RCC 7860 (cell line): ENCODE measurements at regions not wholly inside any gene's neighbourhood (a gene's known extent, or its start where the extent isn't known, plus 50 kb on each side); places are given as distances from the start of the nearest gene placed in this dataset.
A peak's percentile ranks its signal among the peaks of the same experiment; 100 is the strongest.

ENCODE experiments used
- DNase-seq: peaks from one replicate; pipeline ENCODE4 v3.0.0-alpha.2; 2015; ENCODE audit warnings: low spot score
- FAIRE-seq: peaks from 2 replicates; lab custom pipeline; 2012; peaks lifted over from hg19 to GRCh38; lab: Jason Lieb, UNC

- FAIRE-seq (no peak), DNase-seq (no peak)
These were observed 408.5 kb downstream of the MFSD1 start for GRCh38 chr3:159210336-159210735.

DNA sequence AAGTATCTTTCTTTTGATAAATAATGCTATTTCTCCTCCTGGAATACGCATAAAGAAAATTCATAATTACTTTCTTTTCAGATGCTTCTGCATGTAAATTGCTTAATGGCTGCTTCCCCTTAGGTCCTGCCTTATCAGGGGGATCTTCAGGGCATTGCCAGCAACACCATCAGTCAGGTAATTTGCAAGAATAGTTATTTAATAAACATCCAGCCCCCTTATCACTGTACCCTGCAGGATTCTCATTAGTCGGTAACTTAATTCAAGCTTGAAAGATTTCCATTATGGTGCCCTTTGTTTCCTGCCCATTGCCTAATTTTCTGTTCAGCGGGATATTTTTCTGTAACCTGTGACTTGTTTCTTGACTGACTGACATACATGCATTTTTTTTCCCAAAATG, 414.5 kb downstream of the MFSD1 start:
- FAIRE-seq (no peak), DNase-seq (no peak)

GRCh38 chr3:159219231-159219630, 417.4 kb downstream of the MFSD1 start:
- FAIRE-seq = no peak
- DNase-seq = no peak

DNA sequence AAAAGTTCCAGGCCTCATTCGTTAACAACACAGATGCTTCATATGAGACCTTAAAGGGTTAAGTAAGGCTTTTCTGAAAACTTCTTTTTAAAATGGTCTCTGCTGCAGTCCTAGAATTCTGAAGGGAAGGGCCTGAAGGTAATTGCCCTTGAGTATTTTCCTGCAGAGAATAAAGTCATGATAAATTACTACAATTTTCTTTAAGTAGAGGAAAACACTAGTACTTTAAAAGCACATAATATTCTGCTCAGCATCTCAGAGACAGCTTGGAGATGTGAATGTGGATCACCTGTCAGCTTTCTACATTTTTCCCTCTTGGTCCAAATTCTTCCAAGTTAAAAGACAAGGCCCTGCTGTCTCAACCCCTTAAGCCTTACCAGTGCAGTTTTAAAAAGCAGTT, 419.5 kb downstream of the MFSD1 start:
- DNase-seq = no peak
- no peak for FAIRE-seq

DNA sequence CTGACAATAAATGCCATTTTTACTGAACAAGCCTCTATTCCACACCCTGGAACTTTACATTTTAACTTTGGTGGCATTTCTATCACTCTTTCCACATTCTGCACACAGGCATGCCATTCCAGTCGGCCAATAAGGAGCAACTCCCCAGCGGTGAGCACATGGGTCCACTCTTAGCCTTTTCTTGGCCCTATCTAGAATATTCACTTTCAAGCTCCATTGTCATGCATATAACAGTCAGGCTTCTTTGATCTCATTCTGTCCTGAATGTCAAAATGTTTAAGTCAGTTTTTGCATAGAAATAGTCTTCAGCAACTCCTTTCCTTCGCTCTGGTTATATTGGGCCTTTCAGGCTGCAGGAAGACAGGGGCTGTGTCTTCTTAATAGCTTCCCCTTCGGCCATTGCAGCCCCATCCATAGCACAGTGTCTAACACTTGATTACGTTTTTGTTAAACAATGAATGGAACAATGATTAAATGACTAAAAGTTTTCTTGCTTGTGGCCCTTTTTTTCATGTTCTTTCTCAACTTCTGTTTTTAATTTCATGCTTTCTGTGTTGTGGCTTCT, 427.3 kb downstream of the MFSD1 start:
- FAIRE-seq (no peak), DNase-seq (no peak)

DNA sequence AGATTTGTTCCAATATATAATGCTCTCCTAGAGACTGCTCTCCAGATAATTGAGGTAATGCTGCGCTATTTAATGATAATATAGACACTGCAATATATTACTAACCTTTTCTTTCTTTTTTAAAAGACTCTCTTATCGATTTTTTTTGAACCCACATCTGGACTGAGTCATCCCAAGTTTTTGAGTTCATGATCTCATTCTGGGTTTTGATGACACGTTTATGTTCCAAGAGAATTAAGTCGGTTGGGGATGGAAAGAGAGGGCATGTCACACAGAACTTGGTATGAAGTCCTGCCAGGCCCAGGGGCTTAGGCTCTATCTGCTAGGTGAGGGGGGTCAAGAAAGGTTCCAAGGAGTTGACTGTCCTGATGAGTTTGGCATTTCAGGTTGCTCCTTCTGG, 431.1 kb downstream of the MFSD1 start:
- FAIRE-seq = no peak
- DNase-seq = no peak

DNA sequence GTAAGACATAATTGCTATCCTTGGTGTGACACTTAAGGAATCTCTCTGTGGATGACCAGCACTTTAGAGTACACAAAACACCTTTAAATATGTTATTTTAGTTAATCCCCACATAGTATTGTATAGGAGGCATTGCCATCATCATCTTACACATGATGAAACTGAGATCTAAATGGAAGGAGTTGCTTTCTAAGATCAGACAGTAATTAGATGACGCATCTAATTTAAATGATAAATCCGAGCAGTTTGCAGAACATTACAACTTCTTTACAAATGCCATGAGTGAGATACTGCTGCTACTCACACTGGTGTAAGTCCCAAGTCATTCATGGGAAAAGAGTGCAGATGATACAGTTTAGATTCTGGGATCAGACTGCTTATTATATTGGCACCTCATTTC, 431.9 kb downstream of the MFSD1 start:
- no peak for DNase-seq
- no peak for FAIRE-seq

GRCh38 chr3:159234306-159234705, 432.5 kb downstream of the MFSD1 start:
- FAIRE-seq (no peak), DNase-seq (no peak)

DNA sequence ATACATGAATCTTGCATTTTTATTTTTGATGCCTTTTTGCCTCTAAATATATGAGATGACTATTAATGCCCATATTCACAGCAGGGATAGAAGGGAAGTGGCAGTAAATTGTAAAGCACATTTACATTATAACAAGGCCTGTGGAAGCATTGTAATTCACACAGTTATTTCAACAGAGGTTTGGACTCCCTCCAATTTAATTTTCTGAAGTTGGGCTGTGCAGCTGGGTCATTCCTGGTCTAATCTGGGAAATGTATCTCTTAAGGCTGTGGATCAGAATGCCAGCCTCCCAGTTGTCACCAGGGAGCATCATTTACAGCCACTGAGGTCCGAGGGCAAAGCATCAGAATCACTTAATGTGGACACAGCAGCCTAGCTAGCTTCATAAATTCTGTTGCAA, 434.5 kb downstream of the MFSD1 start:
- FAIRE-seq (no peak), DNase-seq (no peak)

- DNase-seq (no peak), FAIRE-seq (no peak)
These were observed 435.4 kb downstream of the MFSD1 start for GRCh38 chr3:159237226-159237625.

DNA sequence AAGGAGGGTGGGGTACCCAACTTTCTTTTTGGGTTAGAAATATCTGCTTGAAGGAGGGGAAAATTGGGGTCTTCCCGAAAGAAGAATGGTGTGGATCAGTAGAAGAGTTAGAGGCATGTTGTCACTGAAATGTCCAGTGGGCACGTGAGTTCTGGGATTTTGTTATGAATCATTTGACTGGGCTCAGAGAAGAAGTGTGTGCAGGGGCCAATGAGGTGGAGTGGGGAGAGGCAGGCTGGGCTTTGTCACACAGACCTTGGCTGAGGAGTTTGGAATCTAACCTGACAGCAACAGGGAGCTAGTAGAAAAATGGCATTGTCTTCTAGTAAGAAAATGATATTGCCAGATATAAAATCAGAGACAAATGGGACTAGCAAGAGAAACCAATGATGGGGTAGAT, 436.8 kb downstream of the MFSD1 start:
- DNase-seq = no peak
- no peak for FAIRE-seq

GRCh38 chr3:159239059-159239458, 437.2 kb downstream of the MFSD1 start:
- FAIRE-seq = no peak
- no peak for DNase-seq

DNA sequence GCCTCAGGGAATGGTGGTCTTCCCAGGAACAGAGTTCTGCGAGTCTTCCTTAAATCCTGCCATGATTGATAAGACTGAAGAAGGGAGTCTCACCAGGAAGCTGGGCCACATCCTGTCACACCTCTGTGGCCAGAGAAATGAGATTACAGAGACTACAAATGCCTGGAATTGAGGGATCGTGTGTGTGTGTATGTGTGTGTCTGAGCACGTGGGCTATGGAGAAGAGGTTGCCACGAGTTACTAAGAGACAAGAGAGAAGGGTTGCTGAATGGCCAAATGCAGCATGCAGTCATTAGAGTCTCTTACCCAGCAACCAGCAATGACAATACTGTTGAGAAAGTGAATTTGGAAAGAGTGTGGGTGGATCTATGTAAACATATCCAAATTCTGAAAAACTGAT, 443.1 kb downstream of the MFSD1 start:
- DNase-seq (no peak), FAIRE-seq (no peak)

GRCh38 chr3:159245871-159246270, 444.0 kb downstream of the MFSD1 start:
- DNase-seq = no peak
- FAIRE-seq = no peak

GRCh38 chr3:159246385-159246784, 444.5 kb downstream of the MFSD1 start:
- FAIRE-seq = no peak
- DNase-seq = no peak

DNA sequence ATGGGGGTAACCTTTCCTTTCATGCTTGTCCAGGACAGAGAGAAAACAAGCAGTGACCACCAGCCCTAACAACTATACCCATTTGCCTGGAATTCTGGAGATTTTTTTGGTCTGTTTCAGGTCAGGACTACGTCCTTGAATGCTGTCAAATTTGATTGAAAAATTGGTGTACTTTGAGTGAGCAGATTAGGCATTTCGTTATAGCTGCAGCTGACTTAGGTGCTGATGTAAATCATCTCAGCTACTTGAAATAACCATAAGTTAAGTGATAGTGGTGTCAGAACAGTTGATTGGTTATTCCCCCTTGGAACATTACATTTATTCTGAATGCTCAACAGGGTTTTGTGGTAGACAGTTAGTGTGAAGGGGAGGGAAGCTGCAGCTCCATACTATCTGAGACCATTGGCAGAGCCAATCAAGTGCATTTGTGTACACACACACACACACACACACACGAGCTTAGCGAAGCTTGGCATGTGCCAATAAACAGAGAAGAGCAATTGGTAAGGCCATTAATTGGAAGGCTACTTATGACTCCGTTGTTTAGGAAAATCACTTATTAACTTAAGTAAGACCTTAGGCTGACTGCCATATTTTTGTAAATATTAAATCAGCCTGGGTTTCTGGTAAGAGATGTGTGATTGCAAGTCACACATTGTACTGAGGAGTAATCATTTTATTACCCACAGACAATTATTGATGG, 447.8 kb downstream of the MFSD1 start:
- no peak for FAIRE-seq
- no peak for DNase-seq

DNA sequence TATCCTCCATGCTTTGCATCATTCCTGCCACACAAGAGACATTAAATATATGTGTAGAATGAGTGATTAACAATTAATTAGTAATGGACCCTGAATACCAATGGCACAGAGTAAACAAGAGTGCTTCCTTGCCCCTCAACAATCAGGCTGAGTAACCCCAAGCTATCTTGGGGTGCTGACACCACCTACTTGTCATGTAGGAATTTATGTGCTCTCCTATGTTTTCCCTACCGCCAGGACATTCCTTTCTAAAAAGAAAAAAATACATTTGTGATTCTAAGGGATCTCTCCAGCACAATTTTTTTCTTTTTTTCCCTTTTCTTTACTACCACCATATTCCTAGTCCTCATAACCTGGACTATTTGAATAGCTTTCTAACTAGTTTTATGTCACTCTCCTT, 449.1 kb downstream of the MFSD1 start:
- DNase-seq = no peak
- FAIRE-seq = no peak

GRCh38 chr3:159252274-159252673, 450.4 kb downstream of the MFSD1 start:
- DNase-seq (no peak), FAIRE-seq (no peak)

GRCh38 chr3:159252772-159253384, 451.0 kb downstream of the MFSD1 start:
- no peak for FAIRE-seq
- DNase-seq = peak; percentile 37

DNA sequence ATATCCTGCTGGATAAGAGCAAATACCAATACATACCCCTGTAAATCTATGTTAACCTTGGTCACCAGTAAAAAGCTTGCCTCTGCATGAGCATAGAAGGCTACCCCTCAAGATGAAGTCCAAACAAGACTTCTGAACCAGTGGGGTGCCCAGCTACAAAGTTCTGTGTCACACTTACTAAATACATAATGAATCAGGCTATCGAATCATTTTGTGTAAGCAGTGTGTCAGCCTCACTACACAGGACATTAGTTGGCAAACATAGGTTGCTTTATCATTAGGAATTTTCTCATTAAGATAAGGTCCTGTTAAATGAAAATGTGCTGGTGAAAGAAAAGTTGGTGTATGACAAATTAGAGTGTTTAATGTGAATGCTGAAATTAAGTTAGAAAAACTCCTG, 452.0 kb downstream of the MFSD1 start:
- FAIRE-seq = no peak
- DNase-seq = no peak

GRCh38 chr3:159257954-159258353, 456.1 kb downstream of the MFSD1 start:
- FAIRE-seq (no peak), DNase-seq (no peak)

DNA sequence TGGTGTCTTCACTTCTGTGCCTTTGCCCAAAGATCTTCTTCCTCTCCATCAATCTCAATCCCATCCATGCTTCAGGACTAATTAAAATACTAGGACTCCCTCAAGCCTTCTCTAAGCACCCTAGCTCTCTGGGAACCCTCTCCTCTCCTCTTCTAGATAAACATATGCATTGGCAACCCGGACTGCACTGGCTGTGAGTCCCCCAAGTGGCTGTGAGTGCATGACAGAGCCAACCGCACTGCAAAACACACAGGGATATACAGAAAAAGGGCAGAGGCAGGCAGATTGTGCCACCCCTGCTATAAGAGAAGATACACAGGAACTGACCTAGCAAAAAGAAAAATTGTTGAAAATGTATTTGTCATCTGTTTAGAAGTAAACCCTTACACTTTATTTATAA, 457.1 kb downstream of the MFSD1 start:
- FAIRE-seq = no peak
- DNase-seq = no peak
